B cell (primary cell): ENCODE measurements at regions not wholly inside any gene's neighbourhood (a gene's known extent, or its start where the extent isn't known, plus 50 kb on each side); places are given as distances from the start of the nearest gene placed in this dataset.

Source experiments
- ATAC-seq: fragments of 200-7000 bp; cut with Tn5 transposase; one replicate; pipeline ENCODE4 v1.10.0; 2021; ENCODE audit warnings: low read depth, mild to moderate bottlenecking, moderate number of reproducible peaks, moderate library complexity
- CTCF ChIA-PET: fragments of 350-600 bp; sonication (Branson Sonifier 250); formaldehyde crosslinking; loops from one replicate; lab custom pipeline; 2021; ENCODE audit warnings: antibody characterized with exemption, inconsistent platforms; lab: Charles Lee
- POLR2A ChIA-PET: fragments of 350-600 bp; sonication (Branson Sonifier 250); formaldehyde crosslinking; loops from one replicate; lab custom pipeline; 2021; ENCODE audit warnings: antibody characterized with exemption; lab: Charles Lee
- DNase-seq: peaks from one replicate; pipeline ENCODE4 v3.0.0; 2013
- H2AFZ ChIP-seq: 2 replicates; pipeline ENCODE4 v1.6.1; 2012; ENCODE audit warnings: mild to moderate bottlenecking, low read depth, low read length; ENCODE audit not compliant: insufficient read depth, poor library complexity, severe bottlenecking
- H3K27ac ChIP-seq, 2 donors: 1 replicate in 1 of 2; 2 replicates in 1 of 2; pipeline ENCODE4 v1.5.1; 2012 to 2013; ENCODE audit warnings: low read length in 2 of 2, mild to moderate bottlenecking in 2 of 2, moderate library complexity in 1 of 2
- H3K27me3 ChIP-seq, 4 experiments: fragments of 200-600 bp in 1 of 4; sonication (generic) in 1 of 4; replicated peaks in 1 of 4; 1 replicate in 2 of 4; 2 replicates in 2 of 4; pipeline versions ENCODE4 v1.6.1 to v1.7.0; 2013 to 2016; ENCODE audit warnings: low read length in 3 of 4, mild to moderate bottlenecking in 2 of 4, mixed read lengths in 1 of 4, moderate library complexity in 1 of 4; ENCODE audit not compliant: insufficient read depth in 4 of 4, control insufficient read depth in 3 of 4; ENCODE audit errors: control extremely low read depth in 1 of 4
- H3K36me3 ChIP-seq, 2 experiments: replicated peaks in 1 of 2; 1 replicate in 1 of 2; 2 replicates in 1 of 2; pipeline versions ENCODE4 v1.6.1 to v1.7.1; 2013; ENCODE audit warnings: low read length in 1 of 2; ENCODE audit not compliant: insufficient read depth in 2 of 2, control insufficient read depth in 1 of 2; ENCODE audit errors: control extremely low read depth in 1 of 2, extremely low read depth in 1 of 2
- H3K4me1 ChIP-seq, 2 donors: fragments of 200-600 bp in 1 of 2; sonication (generic) in 1 of 2; 1 replicate in 1 of 2; 2 replicates in 1 of 2; pipeline versions ENCODE4 v1.5.1 to v1.6.1; 2013 to 2017; ENCODE audit warnings: low read length in 2 of 2; ENCODE audit not compliant: control insufficient read depth in 2 of 2, insufficient read depth in 2 of 2
- H3K4me2 ChIP-seq: replicated peaks from 2 replicates; pipeline ENCODE3; 2012; ENCODE audit warnings: mild to moderate bottlenecking, low read depth, low read length; ENCODE audit not compliant: poor library complexity, severe bottlenecking
- H3K4me3 ChIP-seq, 5 experiments: fragments of 200-600 bp in 1 of 5; sonication (generic) in 1 of 5; 1 replicate in 3 of 5; 2 replicates in 2 of 5; pipeline versions ENCODE4 v1.5.1 to v1.7.0; 2011 to 2016; ENCODE audit warnings: low read length in 4 of 5, mild to moderate bottlenecking in 4 of 5, low read depth in 2 of 5, control low read depth in 1 of 5, moderate library complexity in 1 of 5; ENCODE audit not compliant: insufficient read depth in 1 of 5; ENCODE audit errors: control extremely low read depth in 1 of 5, extremely low read depth in 1 of 5
- H3K79me2 ChIP-seq: fragments of 200-600 bp; sonication (generic); one replicate; pipeline ENCODE4 v1.6.0; 2016; ENCODE audit warnings: low read length; ENCODE audit not compliant: control insufficient read depth, insufficient read depth
- H3K9ac ChIP-seq: fragments of 200-600 bp; sonication (generic); 2 replicates; pipeline ENCODE4 v1.6.1; 2017; ENCODE audit warnings: mild to moderate bottlenecking, low read length, moderate library complexity
- H3K9me3 ChIP-seq, 3 donors: one replicate each; pipeline versions ENCODE4 v1.6.1 to v1.7.1; 2013; ENCODE audit warnings: low read length in 2 of 3; ENCODE audit not compliant: control insufficient read depth in 2 of 3, insufficient read depth in 1 of 3; ENCODE audit errors: control extremely low read depth in 1 of 3
- H4K20me1 ChIP-seq: 2 replicates; pipeline ENCODE4 v1.6.0; 2012; ENCODE audit warnings: mild to moderate bottlenecking, low read length; ENCODE audit not compliant: insufficient read depth, control insufficient read depth, poor library complexity, severe bottlenecking
- H3K27ac Mint-ChIP-seq: one replicate; pipeline ENCODE4 v1.8.0; 2021; ENCODE audit warnings: mixed read lengths
- H3K27me3 Mint-ChIP-seq: one replicate; pipeline ENCODE4 v1.8.0; 2021; ENCODE audit warnings: mixed read lengths
- H3K4me1 Mint-ChIP-seq: one replicate; pipeline ENCODE4 v1.8.0; 2021; ENCODE audit warnings: mixed read lengths
- H3K4me3 Mint-ChIP-seq: one replicate; pipeline ENCODE4 v1.8.0; 2021; ENCODE audit warnings: mixed read lengths
- H3K9me3 Mint-ChIP-seq: one replicate; pipeline ENCODE4 v1.8.0; 2022; ENCODE audit warnings: mixed read lengths; ENCODE audit not compliant: insufficient read depth
- CTCF ChIP-seq: fragments of 200-600 bp; IDR thresholded peaks from one replicate; pipeline ENCODE4 v1.8.0; 2022; ENCODE audit warnings: antibody characterized with exemption, mild to moderate bottlenecking
- EZH2 ChIP-seq: IDR thresholded peaks from 2 replicates; pipeline ENCODE4 v1.6.1; 2012; ENCODE audit warnings: borderline replicate concordance, low read depth, mild to moderate bottlenecking, moderate library complexity, low read length; ENCODE audit not compliant: insufficient read depth, poor library complexity, severe bottlenecking
- WGBS: methylation state at CpG from one replicate; pipeline ENCODE4 v1.1.5; 2013; ENCODE audit warnings: missing lambda C conversion rate; ENCODE audit not compliant: insufficient coverage; 5-methylcytosine and 5-hydroxymethylcytosine counted together
- intact Hi-C: fragments of 100-400 bp; cut with micrococcal nuclease; formaldehyde crosslinking; loops from one replicate; pipeline ENCODE4 v1.10.0; 2022

- Mint-ChIP-seq H3K4me1 (peaks cover 6% of the 10 kb centered on the region), H3K4me3 (no peak overlapping the region), H3K27me3 (no peaks in the 10 kb centered on the region), H3K27ac (no peak overlapping the region), H3K9me3 (peaks cover 14% of the 10 kb centered on the region)
- Histone ChIP-seq H3K4me2 (no peak overlapping the region), H4K20me1 (no peaks in the 10 kb centered on the region), H3K4me1 (no peaks in the 10 kb centered on the region), H3K36me3 (no peaks in the 10 kb centered on the region), H2AFZ (no peak overlapping the region), H3K27me3 (no peaks in the 10 kb centered on the region), H3K79me2 (no peaks in the 10 kb centered on the region), H3K9me3 (peaks cover 0 to 10% (median 7%) of the 10 kb centered on the region in 3 donors), H3K4me3 (no peak overlapping the region), H3K9ac (no peak overlapping the region), H3K27ac (no peak overlapping the region)
- TF ChIP-seq CTCF (no peak), EZH2 (no peak)
- WGBS, result no CpG with 5 or more reads among the region's 1 CpG
- intact Hi-C loops, result no loop called here
- DNase-seq (no peak), ATAC-seq (no peak)
- CTCF ChIA-PET, result no interaction called here
- POLR2A ChIA-PET, result no interaction called here
Observed at GRCh38 chr3:106323586-106323985, 454.8 kb upstream of the CBLB start.

GRCh38 chr3:106326941-106327695 lies 458.3 kb upstream of the CBLB start:
- no peak for TF ChIP-seq CTCF
- no peak for TF ChIP-seq EZH2
- Histone ChIP-seq H2AFZ (peak overlapping the region; percentile 16), H3K4me2 (no peak overlapping the region), H3K36me3 (no peaks in the 10 kb centered on the region), H3K27ac (no peak overlapping the region), H4K20me1 (no peaks in the 10 kb centered on the region), H3K4me1 (no peaks in the 10 kb centered on the region), H3K9me3 (peaks cover 0 to 10% (median 7%) of the 10 kb centered on the region in 3 donors), H3K4me3 (no peak overlapping the region), H3K27me3 (no peaks in the 10 kb centered on the region), H3K9ac (no peak overlapping the region), H3K79me2 (no peaks in the 10 kb centered on the region)
- no peaks in the 10 kb centered on the region for H3K27me3 Mint-ChIP-seq
- no peak overlapping the region for H3K27ac Mint-ChIP-seq
- CTCF ChIA-PET, result no interaction called here
- peaks cover 7% of the 10 kb centered on the region for H3K4me1 Mint-ChIP-seq
- intact Hi-C loops, result no loop called here
- ATAC-seq, result no peak
- H3K4me3 Mint-ChIP-seq, result no peak overlapping the region
- DNase-seq, result no peak
- H3K9me3 Mint-ChIP-seq, result peaks cover 12% of the 10 kb centered on the region
- WGBS, result no CpG with 5 or more reads among the region's 4 CpGs
- POLR2A ChIA-PET, result no interaction called here
